Hepatic stellate cell (primary cell): ENCODE measurements at regions not wholly inside any gene's neighbourhood (a gene's known extent, or its start where the extent isn't known, plus 50 kb on each side); places are given as distances from the start of the nearest gene placed in this dataset.

Source experiments
- DNase-seq: peaks from one replicate; pipeline ENCODE4 v3.0.0; 2011; ENCODE audit warnings: low spot score

DNA sequence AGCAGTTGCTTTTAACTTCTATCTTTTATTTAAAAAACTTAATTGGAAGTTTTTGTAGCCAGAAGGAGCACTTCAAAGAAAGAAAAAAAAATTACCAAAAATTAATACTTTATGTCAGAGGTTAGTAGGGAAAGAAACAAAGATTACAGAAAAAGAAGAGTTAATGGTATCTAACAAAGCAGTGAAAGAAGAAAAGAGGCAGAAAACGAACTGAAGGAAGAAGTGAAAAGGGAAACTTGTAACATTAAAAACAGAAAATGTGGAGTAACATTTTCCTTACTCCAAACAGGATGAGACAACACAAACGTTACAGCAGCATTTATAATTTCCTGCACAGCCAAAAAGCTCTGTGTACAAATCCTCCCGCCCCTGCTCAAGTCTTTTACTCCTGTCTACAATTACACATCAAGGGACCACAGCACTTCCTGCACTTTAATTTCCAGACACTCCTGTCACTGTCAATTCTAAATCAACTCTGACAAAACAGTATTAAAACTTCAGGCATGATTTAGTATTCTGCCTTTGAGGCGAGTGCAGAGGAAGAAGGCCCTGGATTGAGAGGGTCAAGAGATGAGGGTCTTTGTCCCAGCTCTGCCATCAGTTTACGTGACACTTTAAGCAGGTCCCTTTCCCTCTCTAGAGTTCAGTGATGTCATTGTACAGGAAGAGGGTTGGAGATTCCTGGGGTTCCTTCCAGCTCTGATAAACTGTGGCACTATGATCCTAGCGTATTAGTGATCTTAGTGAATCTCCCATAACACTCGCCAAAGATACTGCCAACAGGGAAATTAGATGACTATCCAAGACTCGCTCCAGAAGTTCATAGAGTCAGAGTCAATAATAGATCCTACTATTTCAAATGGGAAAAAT lies 53.2 kb upstream of the LSM14A start:
- no peak for DNase-seq

DNA sequence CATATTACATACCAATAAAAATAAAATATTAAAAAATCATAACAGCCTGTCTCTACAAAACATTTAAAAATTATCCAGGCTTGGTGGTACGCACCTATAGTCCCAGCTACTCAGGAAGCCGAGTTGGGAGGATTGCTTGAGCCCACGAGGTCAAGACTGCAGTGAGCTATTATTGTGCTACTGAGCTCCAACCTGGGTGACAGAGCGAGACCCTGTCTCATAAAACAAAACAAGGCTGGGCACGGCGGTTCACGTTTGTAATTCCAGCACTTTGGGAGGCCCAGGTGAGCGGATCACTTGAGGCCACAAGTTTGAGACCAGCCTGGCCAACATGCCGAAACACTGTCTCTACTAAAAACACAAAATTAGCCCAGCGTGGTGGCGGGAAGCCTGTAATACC lies 52.2 kb upstream of the LSM14A start:
- DNase-seq: no peak

DNA sequence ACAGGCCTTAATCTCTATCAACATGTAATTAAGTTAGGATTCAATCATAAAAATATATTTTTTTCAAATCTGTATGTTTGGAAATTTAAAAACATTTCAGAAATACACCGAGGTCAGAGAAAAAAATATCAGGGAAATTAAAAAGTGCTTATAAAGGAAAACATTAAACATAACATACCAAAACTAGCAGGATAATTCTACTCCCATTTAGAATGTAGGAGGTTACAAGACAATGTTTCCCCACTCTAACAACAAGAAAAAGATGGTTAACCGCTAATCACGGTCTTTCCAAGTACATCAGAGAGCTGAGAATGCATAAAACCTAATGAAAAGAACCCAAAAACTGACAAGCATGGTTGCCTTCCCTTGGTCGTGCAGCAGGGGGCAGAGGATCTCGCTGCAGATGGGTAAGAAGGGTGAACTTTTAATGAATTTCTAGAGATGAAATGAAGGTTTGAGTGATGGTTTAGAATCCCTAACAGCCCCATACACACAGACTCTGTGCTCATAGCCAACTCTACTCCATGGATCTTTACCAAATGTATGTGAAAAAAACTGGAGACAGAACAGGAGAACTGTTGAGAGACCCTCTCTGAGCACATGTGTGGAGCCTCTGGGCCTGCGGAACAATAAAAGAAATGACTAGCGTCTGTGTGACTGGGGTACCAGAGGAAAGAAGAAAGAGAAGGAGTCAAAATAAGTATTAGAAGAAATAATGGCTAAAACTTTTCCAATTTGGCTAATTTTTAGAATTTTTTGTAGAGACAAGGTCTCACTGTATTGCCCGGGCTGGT lies 51.3 kb upstream of the LSM14A start:
- peak; percentile 60 for DNase-seq
